ENCODE measurements at regions not wholly inside any gene's neighbourhood (a gene's known extent, or its start where the extent isn't known, plus 50 kb on each side); places are given as distances from the start of the nearest gene placed in this dataset.

DNA sequence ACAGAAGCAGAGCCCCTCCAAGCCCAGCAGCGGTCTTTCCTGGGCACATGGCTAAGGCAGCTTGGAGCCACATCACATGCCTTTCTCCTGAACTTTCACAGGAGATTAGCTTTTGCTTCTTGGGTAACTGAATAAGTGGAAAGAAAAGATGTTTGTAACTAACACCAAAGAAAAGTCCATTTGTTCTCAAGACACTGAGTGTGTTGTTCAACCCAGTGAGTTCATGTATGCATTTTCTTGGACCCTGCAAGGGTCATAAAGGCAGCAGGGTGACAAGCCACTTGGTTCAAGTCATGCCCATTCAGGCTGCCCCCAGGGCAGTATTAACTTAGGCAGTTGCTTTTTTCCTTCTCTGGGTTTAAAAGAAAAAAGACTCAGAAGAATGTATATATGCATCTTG lies 203.4 kb downstream of the FAM76B start:
- Histone ChIP-seq H3K27me3 (ENCODE audit: control insufficient read depth, insufficient read depth, low read length) (no peaks in the 10 kb centered on the region), H3K27ac (ENCODE audit: low read length) (no peak overlapping the region), H3K4me3 (ENCODE audit: low read length) (no peak overlapping the region), H3K4me1 (ENCODE audit: control insufficient read depth, insufficient read depth, low read length) (no peaks in the 10 kb centered on the region), H3K36me3 (ENCODE audit: control insufficient read depth, insufficient read depth, low read length) (no peaks in the 10 kb centered on the region), H3K9me3 (ENCODE audit: control insufficient read depth, insufficient read depth, low read length) (no peaks in the 10 kb centered on the region)
- no CpG with 5 or more reads among the region's 1 CpG for WGBS (ENCODE audit: insufficient coverage, insufficient read length)
- no peak for DNase-seq (ENCODE audit: low read depth, low spot score)

DNA sequence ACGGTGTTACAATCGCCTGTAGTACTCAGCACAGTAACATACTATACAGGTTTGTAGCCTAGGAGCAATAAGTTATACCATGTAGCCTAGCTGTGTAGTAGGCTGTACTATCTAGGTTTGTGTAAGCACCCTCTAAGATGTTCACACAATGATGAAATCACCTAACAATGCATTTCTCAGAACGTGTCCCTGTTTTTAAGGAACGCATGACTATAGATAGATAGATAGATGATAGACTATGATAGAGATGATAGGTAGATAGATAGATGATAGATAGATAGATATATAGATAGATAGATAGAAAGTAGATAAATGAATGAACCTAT lies 203.9 kb downstream of the FAM76B start:
- WGBS (ENCODE audit: insufficient coverage, insufficient read length) = no CpG with 5 or more reads among the region's 4 CpGs
- Histone ChIP-seq H3K9me3 (ENCODE audit: control insufficient read depth, insufficient read depth, low read length) (no peaks in the 10 kb centered on the region), H3K36me3 (ENCODE audit: control insufficient read depth, insufficient read depth, low read length) (no peaks in the 10 kb centered on the region), H3K4me3 (ENCODE audit: low read length) (no peak overlapping the region), H3K27ac (ENCODE audit: low read length) (no peak overlapping the region), H3K4me1 (ENCODE audit: control insufficient read depth, insufficient read depth, low read length) (no peaks in the 10 kb centered on the region), H3K27me3 (ENCODE audit: control insufficient read depth, insufficient read depth, low read length) (no peaks in the 10 kb centered on the region)
- no peak for DNase-seq (ENCODE audit: low read depth, low spot score)

DNA sequence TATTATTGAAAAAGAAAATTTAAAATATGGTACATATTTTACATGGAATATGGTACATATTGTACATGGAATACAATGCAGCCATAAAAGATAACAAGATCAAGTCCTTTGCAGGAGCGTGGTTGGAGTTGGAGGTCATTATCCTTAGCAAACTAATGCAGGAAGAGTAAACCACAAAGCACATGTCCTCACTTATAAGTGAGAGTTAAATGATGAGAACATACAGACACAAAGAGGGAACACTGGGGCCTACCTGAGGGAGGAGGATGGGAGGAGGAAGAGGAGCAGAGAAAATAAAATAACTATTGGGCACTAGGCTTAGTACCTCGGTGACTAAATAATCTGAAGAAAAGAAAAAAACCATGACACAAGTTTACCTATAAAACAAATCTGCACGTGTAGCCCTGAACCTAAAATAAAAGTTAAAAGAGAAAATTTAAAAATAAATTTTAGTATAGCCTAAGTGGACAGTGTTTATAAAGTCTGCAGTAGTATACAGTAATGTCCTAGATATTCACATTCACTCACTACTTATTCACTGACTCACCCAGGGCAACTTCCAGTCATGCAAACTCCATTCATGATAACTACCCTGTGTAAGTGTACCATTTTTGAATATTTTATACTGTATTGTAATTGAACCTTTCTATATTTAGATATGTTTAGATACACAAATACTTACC lies 204.4 kb downstream of the FAM76B start:
- H3K36me3 ChIP-seq (ENCODE audit: control insufficient read depth, insufficient read depth, low read length) = no peaks in the 10 kb centered on the region
- WGBS (ENCODE audit: insufficient coverage, insufficient read length) = no CpG with 5 or more reads among the region's 3 CpGs
- H3K27me3 ChIP-seq (ENCODE audit: control insufficient read depth, insufficient read depth, low read length) = no peaks in the 10 kb centered on the region
- no peaks in the 10 kb centered on the region for H3K4me1 ChIP-seq (ENCODE audit: control insufficient read depth, insufficient read depth, low read length)
- no peak for DNase-seq (ENCODE audit: low read depth, low spot score)
- H3K9me3 ChIP-seq (ENCODE audit: control insufficient read depth, insufficient read depth, low read length) = no peaks in the 10 kb centered on the region
- H3K27ac ChIP-seq (ENCODE audit: low read length) = no peak overlapping the region
- H3K4me3 ChIP-seq (ENCODE audit: low read length) = no peak overlapping the region

DNA sequence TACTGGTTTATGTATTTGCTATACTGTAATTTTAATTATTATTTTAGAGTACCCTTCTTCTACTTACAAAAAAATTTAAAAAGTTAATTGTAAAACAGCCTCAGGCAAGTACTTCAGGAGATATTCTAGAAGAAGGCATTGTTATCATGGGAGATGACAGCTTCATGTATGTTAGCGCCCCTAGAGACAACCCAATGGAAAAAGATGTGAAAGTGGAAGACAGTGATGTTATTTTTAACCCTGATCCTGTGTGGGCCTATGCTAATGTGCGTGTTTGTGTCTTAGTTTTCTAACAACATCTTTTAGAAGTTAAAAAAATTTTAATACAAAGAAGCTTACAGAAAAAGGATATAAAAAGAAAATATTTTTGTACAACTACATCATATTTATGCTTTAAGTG lies 205.0 kb downstream of the FAM76B start:
- Histone ChIP-seq H3K4me1 (ENCODE audit: control insufficient read depth, insufficient read depth, low read length) (no peaks in the 10 kb centered on the region), H3K9me3 (ENCODE audit: control insufficient read depth, insufficient read depth, low read length) (no peaks in the 10 kb centered on the region), H3K4me3 (ENCODE audit: low read length) (no peak overlapping the region), H3K36me3 (ENCODE audit: control insufficient read depth, insufficient read depth, low read length) (no peaks in the 10 kb centered on the region), H3K27ac (ENCODE audit: low read length) (no peak overlapping the region), H3K27me3 (ENCODE audit: control insufficient read depth, insufficient read depth, low read length) (no peaks in the 10 kb centered on the region)
- WGBS (ENCODE audit: insufficient coverage, insufficient read length) = no CpG with 5 or more reads among the region's 2 CpGs
- DNase-seq (ENCODE audit: low read depth, low spot score) = no peak

DNA sequence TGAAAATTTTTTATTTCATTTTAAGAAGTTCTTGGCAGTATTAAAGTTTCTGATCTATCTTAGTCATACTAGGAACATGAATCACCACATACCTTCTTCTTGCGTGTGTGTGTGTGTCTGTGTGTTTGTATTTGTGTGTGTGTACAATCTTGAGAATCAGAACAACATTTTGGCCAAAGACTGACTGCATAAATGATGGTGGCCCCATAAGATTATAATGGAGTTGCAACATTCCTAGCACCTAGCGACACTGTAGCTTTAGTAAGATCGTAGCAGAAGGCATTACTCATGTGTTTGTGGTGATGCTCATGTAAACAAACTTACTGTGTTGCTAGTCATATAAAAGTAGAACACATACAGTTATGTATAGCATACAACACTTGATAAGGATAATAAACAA lies 205.4 kb downstream of the FAM76B start:
- no peaks in the 10 kb centered on the region for H3K27me3 ChIP-seq (ENCODE audit: control insufficient read depth, insufficient read depth, low read length)
- WGBS (ENCODE audit: insufficient coverage, insufficient read length) = no CpG with 5 or more reads among the region's 3 CpGs
- H3K36me3 ChIP-seq (ENCODE audit: control insufficient read depth, insufficient read depth, low read length) = no peaks in the 10 kb centered on the region
- H3K4me3 ChIP-seq (ENCODE audit: low read length) = no peak overlapping the region
- no peaks in the 10 kb centered on the region for H3K4me1 ChIP-seq (ENCODE audit: control insufficient read depth, insufficient read depth, low read length)
- no peak for DNase-seq (ENCODE audit: low read depth, low spot score)
- H3K9me3 ChIP-seq (ENCODE audit: control insufficient read depth, insufficient read depth, low read length) = no peaks in the 10 kb centered on the region
- H3K27ac ChIP-seq (ENCODE audit: low read length) = no peak overlapping the region

DNA sequence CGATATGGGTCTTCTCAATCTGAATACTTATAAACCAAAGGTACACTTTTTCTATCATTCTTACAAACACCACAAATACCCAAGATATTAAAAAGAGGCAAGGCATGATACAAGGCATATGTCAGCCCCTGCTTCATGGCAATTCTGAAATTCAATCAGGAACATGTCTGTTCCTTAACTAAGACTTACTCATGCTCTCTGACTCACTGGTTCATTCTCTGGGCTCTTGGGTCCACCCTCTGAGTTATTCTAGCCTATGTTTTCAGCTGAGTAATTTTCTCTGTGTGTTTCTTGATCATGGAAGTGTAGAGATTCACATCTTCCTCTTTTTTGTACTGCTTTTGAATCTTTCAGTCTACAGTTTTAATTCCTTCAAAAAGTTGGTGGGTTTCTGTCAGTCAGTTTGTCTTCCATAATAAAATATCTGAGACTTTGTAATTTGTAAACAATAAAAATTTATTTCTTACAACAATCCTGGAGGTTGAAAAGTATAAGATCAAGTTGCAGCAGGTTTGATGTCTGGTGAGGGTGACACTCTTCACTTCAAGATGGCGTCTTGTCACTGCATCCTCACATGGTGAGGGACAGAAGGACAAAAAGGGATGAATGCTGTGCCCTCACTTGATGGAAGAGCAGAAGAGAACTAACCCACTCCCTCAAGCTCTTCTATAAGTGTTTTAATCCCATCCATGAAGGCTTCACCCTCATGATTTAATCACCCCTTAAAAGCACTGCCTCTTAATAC lies 211.7 kb downstream of the FAM76B start:
- H3K27ac ChIP-seq (ENCODE audit: low read length) = no peak overlapping the region
- H3K4me1 ChIP-seq (ENCODE audit: control insufficient read depth, insufficient read depth, low read length) = no peaks in the 10 kb centered on the region
- DNase-seq (ENCODE audit: low read depth, low spot score) = no peak
- no peak overlapping the region for H3K4me3 ChIP-seq (ENCODE audit: low read length)
- no peaks in the 10 kb centered on the region for H3K27me3 ChIP-seq (ENCODE audit: control insufficient read depth, insufficient read depth, low read length)
- no peaks in the 10 kb centered on the region for H3K36me3 ChIP-seq (ENCODE audit: control insufficient read depth, insufficient read depth, low read length)
- WGBS (ENCODE audit: insufficient coverage, insufficient read length) = no CpG with 5 or more reads among the region's 2 CpGs
- H3K9me3 ChIP-seq (ENCODE audit: control insufficient read depth, insufficient read depth, low read length) = no peaks in the 10 kb centered on the region

DNA sequence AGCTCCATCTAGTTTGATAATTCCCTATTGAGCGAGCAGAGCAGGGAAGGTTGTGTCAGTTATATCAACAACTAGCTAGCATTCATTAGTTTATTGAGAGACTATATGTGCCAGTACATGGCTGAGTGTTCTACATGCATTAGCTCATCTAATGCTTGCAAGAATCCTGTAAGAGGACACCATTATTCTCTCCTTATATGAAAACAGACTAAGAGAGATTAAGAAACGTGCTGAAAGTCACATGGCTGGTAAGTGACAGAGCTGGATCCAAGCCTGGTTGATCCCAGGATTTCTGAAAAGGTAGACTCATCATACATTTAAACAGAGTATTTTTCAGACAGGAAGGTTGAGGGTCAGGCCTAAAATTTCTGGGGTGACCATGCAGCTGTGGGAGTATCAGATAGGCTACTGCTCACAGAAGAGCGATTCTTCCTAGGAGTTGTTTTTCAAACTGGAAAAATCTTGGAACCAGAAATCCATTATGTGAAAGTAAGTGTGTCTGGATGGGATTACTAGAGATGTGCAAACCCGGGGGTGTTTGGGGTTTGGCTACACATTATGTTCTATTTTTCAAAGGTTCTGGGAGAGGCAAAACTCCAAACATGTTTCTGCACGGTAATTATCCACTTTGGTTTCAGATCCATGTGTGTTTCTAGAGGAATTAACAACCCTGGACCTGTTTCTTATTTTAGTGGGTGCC lies 213.3 kb downstream of the FAM76B start:
- Histone ChIP-seq H3K4me3 (ENCODE audit: low read length) (no peak overlapping the region), H3K27me3 (ENCODE audit: control insufficient read depth, insufficient read depth, low read length) (no peaks in the 10 kb centered on the region), H3K4me1 (ENCODE audit: control insufficient read depth, insufficient read depth, low read length) (no peaks in the 10 kb centered on the region), H3K36me3 (ENCODE audit: control insufficient read depth, insufficient read depth, low read length) (no peaks in the 10 kb centered on the region), H3K9me3 (ENCODE audit: control insufficient read depth, insufficient read depth, low read length) (no peaks in the 10 kb centered on the region), H3K27ac (ENCODE audit: low read length) (no peak overlapping the region)
- no CpG with 5 or more reads among the region's 5 CpGs for WGBS (ENCODE audit: insufficient coverage, insufficient read length)
- DNase-seq (ENCODE audit: low read depth, low spot score) = no peak

DNA sequence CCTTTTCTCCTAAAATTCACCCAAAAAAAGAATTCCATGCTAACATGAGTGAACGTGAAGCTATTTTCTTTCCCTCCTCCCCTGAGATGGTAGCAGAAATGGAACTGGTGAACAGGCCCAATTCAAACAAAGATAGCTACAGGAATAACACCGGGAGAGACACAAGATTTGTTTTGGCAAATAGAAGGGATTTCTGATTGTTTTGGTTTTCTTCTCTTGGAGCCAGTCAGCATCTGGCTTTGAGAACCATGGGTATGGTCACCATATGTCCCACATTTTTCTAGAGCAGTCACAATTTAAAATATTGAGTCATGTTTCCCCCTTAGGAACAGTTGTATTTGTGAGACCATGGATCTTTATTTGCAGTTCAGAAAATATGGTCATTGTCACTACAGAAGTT lies 214.1 kb downstream of the FAM76B start:
- no peaks in the 10 kb centered on the region for H3K36me3 ChIP-seq (ENCODE audit: control insufficient read depth, insufficient read depth, low read length)
- no peak for DNase-seq (ENCODE audit: low read depth, low spot score)
- H3K4me1 ChIP-seq (ENCODE audit: control insufficient read depth, insufficient read depth, low read length) = no peaks in the 10 kb centered on the region
- H3K4me3 ChIP-seq (ENCODE audit: low read length) = no peak overlapping the region
- H3K27me3 ChIP-seq (ENCODE audit: control insufficient read depth, insufficient read depth, low read length) = no peaks in the 10 kb centered on the region
- no peaks in the 10 kb centered on the region for H3K9me3 ChIP-seq (ENCODE audit: control insufficient read depth, insufficient read depth, low read length)
- H3K27ac ChIP-seq (ENCODE audit: low read length) = no peak overlapping the region
- no CpG with 5 or more reads among the region's 2 CpGs for WGBS (ENCODE audit: insufficient coverage, insufficient read length)

DNA sequence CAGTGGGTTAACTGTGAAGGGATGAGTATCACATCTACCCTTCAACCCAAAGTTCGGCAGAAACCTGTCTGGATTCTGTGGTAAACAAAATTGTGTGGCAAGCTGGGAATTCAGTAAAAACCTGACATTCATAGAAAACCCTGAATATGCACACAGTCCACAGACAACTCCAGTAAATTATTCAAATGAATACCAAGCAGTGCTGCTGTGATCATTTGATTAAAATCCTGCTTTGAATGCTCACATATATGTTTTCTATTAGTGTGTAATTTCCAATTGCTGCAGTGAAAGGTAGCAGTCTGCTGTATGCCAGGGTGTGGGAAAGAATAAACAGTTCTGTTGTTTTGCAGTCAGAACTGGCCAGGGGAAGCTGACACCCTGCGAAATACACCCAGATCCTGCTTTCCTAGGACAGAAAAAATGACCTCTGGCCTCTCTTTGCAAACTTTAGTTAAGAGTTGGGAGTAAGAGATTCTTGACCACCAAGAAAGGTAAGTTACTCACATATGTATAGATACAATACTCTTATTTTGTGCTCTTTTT lies 217.8 kb downstream of the FAM76B start:
- no peaks in the 10 kb centered on the region for H3K27me3 ChIP-seq (ENCODE audit: control insufficient read depth, insufficient read depth, low read length)
- H3K9me3 ChIP-seq (ENCODE audit: control insufficient read depth, insufficient read depth, low read length) = no peaks in the 10 kb centered on the region; the same call in 1 of the 2 replicates
- no peaks in the 10 kb centered on the region for H3K36me3 ChIP-seq (ENCODE audit: control insufficient read depth, insufficient read depth, low read length)
- H3K4me3 ChIP-seq (ENCODE audit: low read length) = no peak overlapping the region
- DNase-seq (ENCODE audit: low read depth, low spot score) = no peak
- H3K27ac ChIP-seq (ENCODE audit: low read length) = no peak overlapping the region
- H3K4me1 ChIP-seq (ENCODE audit: control insufficient read depth, insufficient read depth, low read length) = no peaks in the 10 kb centered on the region
- no CpG with 5 or more reads among the region's 2 CpGs for WGBS (ENCODE audit: insufficient coverage, insufficient read length)

DNA sequence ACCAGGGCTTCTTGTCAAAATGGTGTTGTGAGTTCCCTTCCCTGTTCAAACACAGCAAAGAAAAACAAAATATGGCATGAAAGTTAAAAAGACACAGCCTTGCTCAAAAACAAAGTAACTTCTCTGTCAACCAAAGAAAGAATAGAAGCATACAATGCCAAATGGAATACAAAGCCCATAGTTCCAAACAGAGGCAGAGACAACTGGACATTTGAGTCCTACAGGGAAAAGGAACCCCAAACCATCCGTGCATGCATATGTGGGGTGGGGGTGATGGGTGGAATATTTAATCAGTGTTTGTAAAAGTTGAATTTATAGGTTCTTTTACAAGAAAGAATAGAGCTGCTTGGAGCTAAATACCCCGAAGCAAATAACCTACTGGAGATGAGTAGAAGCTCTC lies 218.7 kb downstream of the FAM76B start:
- no peak overlapping the region for H3K4me3 ChIP-seq (ENCODE audit: low read length)
- H3K27me3 ChIP-seq (ENCODE audit: control insufficient read depth, insufficient read depth, low read length) = no peaks in the 10 kb centered on the region
- no peaks in the 10 kb centered on the region for H3K36me3 ChIP-seq (ENCODE audit: control insufficient read depth, insufficient read depth, low read length)
- no CpG with 5 or more reads among the region's 2 CpGs for WGBS (ENCODE audit: insufficient coverage, insufficient read length)
- H3K9me3 ChIP-seq (ENCODE audit: control insufficient read depth, insufficient read depth, low read length) = no peaks in the 10 kb centered on the region; the same call in 1 of the 2 replicates
- H3K27ac ChIP-seq (ENCODE audit: low read length) = no peak overlapping the region
- no peak for DNase-seq (ENCODE audit: low read depth, low spot score)
- H3K4me1 ChIP-seq (ENCODE audit: control insufficient read depth, insufficient read depth, low read length) = no peaks in the 10 kb centered on the region

All from iPS DF 6.9 (cell line).